ENCODE measurements at regions not wholly inside any gene's neighbourhood (a gene's known extent, or its start where the extent isn't known, plus 50 kb on each side); places are given as distances from the start of the nearest gene placed in this dataset.

GRCh38 chr1:115215703-115216521 is 122.1 kb downstream of the NGF start:
- H4K20me1 ChIP-seq (ENCODE audit: low read depth) = no peaks in the 10 kb centered on the region
- peaks cover 6% of the 10 kb centered on the region for H3K4me1 Mint-ChIP-seq
- no peaks in the 10 kb centered on the region for H3K9me3 ChIP-seq (ENCODE audit: low read depth)
- DNase-seq (ENCODE audit: low spot score) = no peak
- H3K4me2 ChIP-seq = no peak overlapping the region
- H3K79me2 ChIP-seq (ENCODE audit: low read depth) = no peaks in the 10 kb centered on the region
- H3K9me3 Mint-ChIP-seq = no peaks in the 10 kb centered on the region
- H3K27me3 Mint-ChIP-seq (ENCODE audit: insufficient read depth, low read depth) = peaks cover 6% of the 10 kb centered on the region
- H3F3A ChIP-seq (ENCODE audit: low read depth) = no peaks in the 10 kb centered on the region
- H3K36me3 ChIP-seq = no peaks in the 10 kb centered on the region
- no peak overlapping the region for H3K4me3 Mint-ChIP-seq
- no peak overlapping the region for H3K27ac ChIP-seq
- H3K4me1 ChIP-seq = peaks cover 5% of the 10 kb centered on the region
- H3K36me3 Mint-ChIP-seq = no peaks in the 10 kb centered on the region
- H2AFZ ChIP-seq (replicated peaks) = no peak overlapping the region
- H3K9ac ChIP-seq = no peak overlapping the region
- H3K27ac Mint-ChIP-seq = no peak overlapping the region
- no peak overlapping the region for H3K4me3 ChIP-seq
- no peaks in the 10 kb centered on the region for H3K27me3 ChIP-seq
- TF ChIP-seq CTCF (IDR thresholded peaks at IDR 0.05) (no peak), EZH2phosphoT487 (IDR thresholded peaks at IDR 0.05) (no peak), EZH2 (IDR thresholded peaks at IDR 0.05) (no peak)

- H3K27ac Mint-ChIP-seq = no peak overlapping the region
- no peaks in the 10 kb centered on the region for H3K36me3 ChIP-seq
- H3K79me2 ChIP-seq (ENCODE audit: low read depth) = no peaks in the 10 kb centered on the region
- H3K4me1 ChIP-seq = peaks cover 5% of the 10 kb centered on the region
- H3K4me3 Mint-ChIP-seq = no peak overlapping the region
- H3K9me3 Mint-ChIP-seq = no peaks in the 10 kb centered on the region
- peaks cover 3% of the 10 kb centered on the region for H3K4me1 Mint-ChIP-seq
- H3K4me3 ChIP-seq = no peak overlapping the region
- H2AFZ ChIP-seq (replicated peaks) = no peak overlapping the region
- no peaks in the 10 kb centered on the region for H3K27me3 ChIP-seq
- no peaks in the 10 kb centered on the region for H3K36me3 Mint-ChIP-seq
- no peak overlapping the region for H3K4me2 ChIP-seq
- no peaks in the 10 kb centered on the region for H4K20me1 ChIP-seq (ENCODE audit: low read depth)
- H3F3A ChIP-seq (ENCODE audit: low read depth) = no peaks in the 10 kb centered on the region
- no peak for TF ChIP-seq CTCF (IDR thresholded peaks at IDR 0.05)
- TF ChIP-seq EZH2 (IDR thresholded peaks at IDR 0.05) = no peak
- TF ChIP-seq EZH2phosphoT487 (IDR thresholded peaks at IDR 0.05) = no peak
- no peaks in the 10 kb centered on the region for H3K9me3 ChIP-seq (ENCODE audit: low read depth)
- H3K27me3 Mint-ChIP-seq (ENCODE audit: insufficient read depth, low read depth) = peaks cover 6% of the 10 kb centered on the region
- DNase-seq (ENCODE audit: low spot score) = no peak
- H3K27ac ChIP-seq = no peak overlapping the region
- no peak overlapping the region for H3K9ac ChIP-seq
Observed at GRCh38 chr1:115215110-115215509, 122.9 kb downstream of the NGF start.

GRCh38 chr1:115214098-115214497 is 124.0 kb downstream of the NGF start:
- H3K4me1 ChIP-seq = no peaks in the 10 kb centered on the region
- H3K9me3 ChIP-seq (ENCODE audit: low read depth) = no peaks in the 10 kb centered on the region
- no peak for DNase-seq (ENCODE audit: low spot score)
- TF ChIP-seq EZH2phosphoT487 (IDR thresholded peaks at IDR 0.05) (no peak), EZH2 (IDR thresholded peaks at IDR 0.05) (no peak), CTCF (IDR thresholded peaks at IDR 0.05) (no peak)
- no peaks in the 10 kb centered on the region for H3K4me1 Mint-ChIP-seq
- no peaks in the 10 kb centered on the region for H3F3A ChIP-seq (ENCODE audit: low read depth)
- no peak overlapping the region for H3K4me3 ChIP-seq
- no peaks in the 10 kb centered on the region for H4K20me1 ChIP-seq (ENCODE audit: low read depth)
- no peaks in the 10 kb centered on the region for H3K36me3 ChIP-seq
- no peak overlapping the region for H2AFZ ChIP-seq (replicated peaks)
- H3K27ac ChIP-seq = no peak overlapping the region
- H3K36me3 Mint-ChIP-seq = no peaks in the 10 kb centered on the region
- H3K79me2 ChIP-seq (ENCODE audit: low read depth) = no peaks in the 10 kb centered on the region
- H3K27ac Mint-ChIP-seq = no peak overlapping the region
- H3K4me2 ChIP-seq = no peak overlapping the region
- H3K9me3 Mint-ChIP-seq = no peaks in the 10 kb centered on the region
- H3K27me3 Mint-ChIP-seq (ENCODE audit: insufficient read depth, low read depth) = peaks cover 6% of the 10 kb centered on the region
- H3K4me3 Mint-ChIP-seq = no peak overlapping the region
- no peak overlapping the region for H3K9ac ChIP-seq
- H3K27me3 ChIP-seq = no peaks in the 10 kb centered on the region

Measured in neural progenitor cell (in vitro differentiated cells).